Ovary (tissue), 7 donors: ENCODE measurements at regions not wholly inside any gene's neighbourhood (a gene's known extent, or its start where the extent isn't known, plus 50 kb on each side); places are given as distances from the start of the nearest gene placed in this dataset.

Source experiments
- DNase-seq, 5 donors: peaks; one replicate each; pipeline ENCODE4 v3.0.0-alpha.2; 2019 to 2020
- H3K27ac ChIP-seq, 2 donors: fragments of 200-600 bp; one replicate each; pipeline versions ENCODE4 v1.5.1 to v1.8.0; 2019 to 2022
- H3K27me3 ChIP-seq: fragments of 200-600 bp; one replicate; pipeline ENCODE4 v1.8.0; 2022
- H3K36me3 ChIP-seq: fragments of 200-600 bp; sonication (generic); one replicate; pipeline ENCODE4 v1.5.1; 2019
- H3K4me1 ChIP-seq: one replicate; pipeline ENCODE4 v1.8.1; 2013; ENCODE audit warnings: mild to moderate bottlenecking, moderate library complexity; ENCODE audit not compliant: insufficient read depth
- H3K4me3 ChIP-seq: fragments of 200-600 bp; sonication (generic); one replicate; pipeline ENCODE4 v1.5.1; 2017
- H3K9me3 ChIP-seq, 2 donors: fragments of 200-600 bp in 1 of 2; sonication (generic) in 1 of 2; one replicate each; pipeline versions ENCODE4 v1.5.1 to v1.8.1; 2013 to 2019; ENCODE audit warnings: mild to moderate bottlenecking in 1 of 2, moderate library complexity in 1 of 2
- CTCF ChIP-seq, 3 donors: fragments of 450-650 bp in 2 of 3; fragments of 200-600 bp in 1 of 3; IDR thresholded peaks; one replicate each; pipeline versions ENCODE4 v1.5.1 to v1.8.0; 2016 to 2022; ENCODE audit warnings: antibody characterized with exemption in 3 of 3, mild to moderate bottlenecking in 1 of 3
- EP300 ChIP-seq: sonication (generic); formaldehyde crosslinking; IDR thresholded peaks from one replicate; pipeline ENCODE4 v1.6.1; 2017; ENCODE audit warnings: antibody characterized with exemption
- POLR2A ChIP-seq: fragments of 450-650 bp; IDR thresholded peaks from one replicate; pipeline ENCODE4 v1.6.1; 2017; ENCODE audit warnings: antibody characterized with exemption, mild to moderate bottlenecking, moderate library complexity
- WGBS, 3 donors: extraction: QIAGEN DNeasy Blood & Tissue Kit in 1 of 3; methylation state at CpG; one replicate each; pipeline versions ENCODE4 v1.1.5 to v1.1.7; 2013 to 2017; 5-methylcytosine and 5-hydroxymethylcytosine counted together
- intact Hi-C, 4 donors: fragments of 100-400 bp; cut with DNase I; formaldehyde crosslinking; loops; one replicate each; pipeline versions ENCODE4 v1.11.0 to v1.15.1; 2022 to 2023
- donor health status: DM: no; HTN: no; CAD: no; lungs with moderate emphysema.
- donor health status: DM: no; HTN: no; CAD: no.
- donor health status: Bipolar disorder and iron deficiency.
- donor health status: DM: no; HTN: no; CAD: no.
- donor health status: DM: yes; HTN: yes; CAD: no.

DNA sequence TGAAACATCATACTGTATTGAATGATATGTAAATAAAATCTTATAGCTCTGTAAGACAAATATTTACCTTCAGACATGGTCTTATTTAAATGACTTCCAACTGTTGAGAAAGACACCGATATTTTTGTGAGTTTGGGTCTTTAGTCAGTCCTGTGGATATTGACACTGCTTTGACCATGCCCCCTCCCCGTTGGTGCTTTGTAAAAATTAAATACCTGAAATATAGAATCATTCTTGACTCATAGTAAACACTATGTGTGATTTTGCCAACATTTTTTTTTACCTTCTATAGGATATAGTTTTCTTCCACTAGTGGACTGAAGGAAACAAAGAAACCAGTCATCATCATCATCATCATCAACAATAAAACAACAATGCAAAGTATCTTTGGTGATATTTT, 114.3 kb upstream of the HS3ST1 start:
- H3K27me3 ChIP-seq = no peaks in the 10 kb centered on the region
- intact Hi-C loops = no loop called here
- no peak for DNase-seq
- H3K9me3 ChIP-seq = no peaks in the 10 kb centered on the region
- H3K4me1 ChIP-seq = no peaks in the 10 kb centered on the region
- H3K27ac ChIP-seq = no peak overlapping the region
- 84 to 90% (median 86%) methylated on average over 2 of the region's 2 CpGs for WGBS, 3 donors
- no peaks in the 10 kb centered on the region for H3K36me3 ChIP-seq
- H3K4me3 ChIP-seq = no peak overlapping the region
- TF ChIP-seq CTCF (IDR thresholded peaks at IDR 0.05) = no peak
- no peak for TF ChIP-seq POLR2A
- no peak for TF ChIP-seq EP300

- Histone ChIP-seq H3K9me3 (no peaks in the 10 kb centered on the region), H3K27me3 (no peaks in the 10 kb centered on the region), H3K27ac (no peak overlapping the region), H3K4me3 (no peak overlapping the region), H3K4me1 (no peaks in the 10 kb centered on the region), H3K36me3 (no peaks in the 10 kb centered on the region)
- TF ChIP-seq POLR2A (no peak), EP300 (no peak), CTCF (IDR thresholded peaks at IDR 0.05) (no peak)
- WGBS, 3 donors = 54 to 65% (median 58%) methylated on average over 4 of the region's 4 CpGs
- intact Hi-C loops = no loop called here
- no peak for DNase-seq
These were observed 109.2 kb upstream of the HS3ST1 start for GRCh38 chr4:11537846-11538245.

DNA sequence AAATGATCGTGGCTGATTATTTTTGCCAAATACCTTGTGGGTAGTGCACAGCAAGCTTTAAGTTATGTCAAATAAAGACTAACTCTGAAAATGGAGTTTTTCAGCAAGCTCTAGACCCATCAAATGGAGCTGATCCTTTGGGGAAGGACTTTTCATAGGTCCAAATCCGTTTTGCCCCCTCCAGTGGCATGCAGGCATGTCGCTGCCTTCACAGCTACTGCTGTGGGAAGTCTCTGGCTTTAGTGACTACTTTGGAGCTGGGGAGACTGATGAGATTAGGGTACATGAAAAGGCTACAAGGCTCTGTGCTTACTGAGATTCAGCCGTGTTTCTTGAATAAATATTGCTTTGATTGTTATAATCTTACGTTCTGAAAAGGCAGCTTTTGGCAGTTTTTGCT, 106.6 kb upstream of the HS3ST1 start:
- Histone ChIP-seq H3K36me3 (no peaks in the 10 kb centered on the region), H3K27ac (no peak overlapping the region), H3K4me3 (no peak overlapping the region), H3K9me3 (no peaks in the 10 kb centered on the region), H3K27me3 (no peaks in the 10 kb centered on the region), H3K4me1 (no peaks in the 10 kb centered on the region)
- intact Hi-C loops = no loop called here
- TF ChIP-seq EP300 (no peak), POLR2A (no peak), CTCF (IDR thresholded peaks at IDR 0.05) (no peak)
- 80 to 87% (median 80%) methylated on average over 5 of the region's 5 CpGs for WGBS, 3 donors
- DNase-seq = no peak

DNA sequence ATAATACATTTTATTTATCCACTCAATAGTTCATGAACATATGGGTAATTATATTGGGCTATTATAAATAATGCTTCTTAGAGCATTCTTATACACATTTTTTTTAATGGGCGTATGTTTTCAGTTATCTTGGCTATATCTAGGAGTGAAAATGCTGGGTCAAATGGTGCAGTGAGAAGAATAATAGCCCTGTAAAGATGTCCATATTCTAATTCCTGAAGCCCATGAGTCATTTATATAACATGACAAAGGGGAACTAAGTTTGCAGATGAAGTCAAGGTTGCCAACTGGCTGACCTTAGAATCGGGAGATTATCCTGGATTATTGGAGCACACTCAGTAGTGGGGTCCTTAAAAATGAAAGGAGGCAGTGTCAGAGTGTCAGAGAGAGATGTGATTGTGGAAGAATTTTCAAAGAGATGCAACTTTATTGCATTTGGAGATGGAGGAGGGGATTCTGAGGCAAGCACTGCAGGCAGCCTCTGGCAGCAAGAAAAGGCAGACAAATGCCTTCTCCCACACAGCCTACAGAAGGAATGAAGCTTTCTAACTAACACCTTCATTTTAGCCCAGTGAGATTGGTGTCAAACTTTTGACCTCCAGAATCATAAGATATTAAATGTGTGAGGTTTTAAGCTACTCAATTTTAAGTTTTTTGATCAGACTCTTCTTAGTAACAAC, 106.1 kb upstream of the HS3ST1 start:
- no peaks in the 10 kb centered on the region for H3K9me3 ChIP-seq
- intact Hi-C loops = no loop called here
- 15 to 43% (median 28%) methylated on average over 2 of the region's 2 CpGs for WGBS, 3 donors
- no peaks in the 10 kb centered on the region for H3K27me3 ChIP-seq
- H3K27ac ChIP-seq = no peak overlapping the region
- H3K36me3 ChIP-seq = no peaks in the 10 kb centered on the region
- H3K4me3 ChIP-seq = no peak overlapping the region
- no peaks in the 10 kb centered on the region for H3K4me1 ChIP-seq
- no peak for DNase-seq
- no peak for TF ChIP-seq POLR2A
- TF ChIP-seq EP300 = no peak
- TF ChIP-seq CTCF (IDR thresholded peaks at IDR 0.05) = no peak
